DMS 273 treated with DMSO at 0.1 percent for 48 hours (cell line): ENCODE measurements at regions not wholly inside any gene's neighbourhood (a gene's known extent, or its start where the extent isn't known, plus 50 kb on each side); places are given as distances from the start of the nearest gene placed in this dataset.
"Not testable (repeated sequence)": the region's sequence is repeated elsewhere in the genome, so short reads cannot be mapped to it uniquely, and the experiment has no call there.

Experiments used
- DNase-seq: peaks from one replicate; lab custom pipeline; 2025; lab: John Stamatoyannopoulos, UW

DNA sequence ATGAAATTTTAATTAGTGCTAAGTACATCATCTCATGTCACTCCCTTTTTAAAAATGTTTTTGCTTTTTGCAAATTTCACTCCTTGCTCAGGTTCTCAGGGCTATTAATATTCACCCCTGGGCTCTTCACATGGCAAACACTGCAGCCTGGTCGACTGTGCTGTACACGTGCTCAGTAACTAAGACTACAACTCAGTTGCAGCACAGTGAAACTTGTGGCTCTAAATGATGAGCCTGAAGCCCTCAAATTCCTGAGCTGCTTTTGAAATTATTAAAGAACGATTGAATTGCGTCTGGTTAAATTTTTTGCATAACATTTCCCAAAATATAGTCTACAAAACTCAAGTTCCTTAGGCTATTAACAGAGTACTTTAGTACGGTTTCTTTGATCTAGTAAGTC is 159.3 kb upstream of the C2CD4B start:
- DNase-seq = no peak

DNA sequence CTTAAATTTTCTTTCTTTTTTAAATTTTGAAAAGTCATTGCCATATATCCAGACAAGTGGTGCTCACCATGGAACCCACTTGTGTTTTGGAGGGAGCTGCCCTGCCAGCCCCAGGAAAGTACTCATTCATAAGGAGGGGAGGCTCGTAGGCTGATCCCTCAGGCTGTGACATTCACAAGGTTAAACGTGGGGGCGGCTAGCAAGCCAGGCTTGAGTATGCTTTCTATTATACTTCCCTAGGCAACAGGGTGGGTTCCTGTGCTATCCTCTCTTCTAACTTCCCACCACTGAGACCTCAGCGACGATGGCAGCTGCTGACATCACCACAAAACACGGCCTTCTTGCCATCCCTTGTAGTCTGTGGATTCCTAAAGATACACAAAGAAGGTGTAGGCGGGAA is 160.5 kb upstream of the C2CD4B start:
- DNase-seq = no peak

DNA sequence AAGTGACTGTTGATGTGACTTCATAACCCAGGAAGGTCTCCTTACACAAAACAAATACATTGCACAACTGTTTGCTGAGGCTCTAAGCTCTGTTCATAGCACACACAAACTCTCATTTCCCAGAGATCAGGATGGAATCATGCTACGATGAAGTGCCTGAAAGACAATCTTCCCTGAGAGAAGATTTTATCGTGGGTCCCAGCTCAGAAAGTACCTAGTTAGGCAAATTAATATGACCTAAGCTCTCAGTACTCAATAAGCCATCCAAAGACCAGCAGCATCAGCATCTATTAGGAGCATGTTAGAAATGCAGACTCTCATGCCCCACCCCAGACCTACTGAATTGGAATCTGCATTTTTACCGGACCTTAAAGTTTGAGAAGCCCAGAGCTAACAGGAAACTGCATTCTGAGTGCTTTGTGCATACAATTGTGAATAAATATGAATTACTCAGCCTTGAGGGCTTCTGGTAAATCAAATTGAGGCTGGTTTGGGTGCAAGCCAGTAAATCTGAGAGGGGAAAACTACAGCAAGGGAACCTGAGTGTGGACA is 161.5 kb upstream of the C2CD4B start:
- DNase-seq = no peak

DNA sequence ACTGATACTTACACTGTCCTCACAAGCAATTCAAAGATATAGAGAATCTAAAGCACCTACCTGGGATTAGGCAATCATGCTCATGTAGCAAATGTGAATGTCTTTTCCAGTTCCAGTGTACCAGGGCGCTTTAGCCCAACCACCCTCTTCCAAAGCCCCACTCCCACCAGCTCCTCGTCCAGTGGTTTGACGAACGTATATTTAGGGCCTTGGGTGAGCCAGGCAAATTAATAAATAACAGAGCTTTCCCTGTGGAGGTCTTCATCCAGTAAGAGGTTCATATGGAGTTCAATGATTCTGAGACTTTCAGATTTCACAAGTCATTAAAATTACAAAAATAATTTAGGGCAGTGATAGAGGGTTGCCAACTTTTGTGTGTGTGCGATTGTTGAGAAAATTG is 162.3 kb upstream of the C2CD4B start:
- no peak for DNase-seq

DNA sequence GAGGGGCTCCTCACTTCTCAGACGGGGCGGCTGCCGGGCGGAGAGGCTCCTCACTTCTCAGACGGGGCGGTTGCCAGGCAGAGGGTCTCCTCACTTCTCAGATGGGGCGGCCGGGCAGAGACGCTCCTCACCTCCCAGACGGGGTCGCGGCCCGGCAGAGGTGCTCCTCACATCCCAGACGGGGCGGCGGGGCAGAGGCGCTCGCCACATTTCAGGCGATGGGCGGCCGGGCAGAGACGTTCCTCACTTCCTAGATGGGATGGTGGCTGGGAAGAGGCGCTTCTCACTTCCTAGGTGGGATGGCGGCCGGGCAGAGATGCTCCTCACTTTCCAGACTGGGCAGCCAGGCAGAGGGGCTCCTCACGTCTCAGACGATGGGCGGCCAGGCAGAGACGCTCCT is 167.4 kb upstream of the C2CD4B start:
- not testable (repeated sequence) for DNase-seq

DNA sequence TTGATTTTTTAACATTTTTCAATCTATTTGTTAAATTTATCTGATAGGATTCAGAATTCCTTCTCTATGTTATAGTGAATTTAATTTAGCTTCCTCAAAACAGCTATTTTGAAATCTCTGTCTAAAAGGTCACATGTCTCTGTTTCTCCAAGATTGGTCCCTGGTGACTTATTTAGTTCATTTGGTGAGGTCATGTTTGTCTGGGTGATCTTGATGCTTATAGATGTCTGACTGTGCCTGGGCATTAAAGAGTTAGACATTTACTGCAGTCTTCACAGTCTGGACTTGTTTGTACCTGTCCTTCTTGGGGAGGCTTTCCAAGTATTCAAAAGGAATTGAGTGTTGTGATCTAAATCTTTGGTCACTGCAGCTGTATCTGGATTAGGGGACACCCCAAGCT is 169.5 kb upstream of the C2CD4B start:
- DNase-seq = no peak

DNA sequence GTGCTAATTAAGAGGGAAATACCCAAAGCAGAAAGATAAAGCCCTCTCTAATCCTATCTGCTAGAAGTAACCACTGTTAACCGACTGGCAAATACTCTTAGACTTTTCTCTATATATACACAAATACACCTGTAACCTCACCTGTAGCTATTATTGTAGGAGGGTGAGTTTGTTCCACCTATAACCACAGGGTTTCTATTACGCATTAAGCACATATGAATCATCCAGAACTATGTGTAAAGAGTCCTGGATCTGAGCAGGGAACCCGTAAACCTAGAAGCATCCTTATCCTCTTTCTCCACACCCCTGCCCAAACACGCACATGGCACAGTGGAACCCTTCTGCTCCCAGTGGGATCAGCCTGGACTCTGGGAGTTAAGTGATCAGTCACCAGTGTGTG is 172.8 kb upstream of the C2CD4B start:
- DNase-seq = no peak

DNA sequence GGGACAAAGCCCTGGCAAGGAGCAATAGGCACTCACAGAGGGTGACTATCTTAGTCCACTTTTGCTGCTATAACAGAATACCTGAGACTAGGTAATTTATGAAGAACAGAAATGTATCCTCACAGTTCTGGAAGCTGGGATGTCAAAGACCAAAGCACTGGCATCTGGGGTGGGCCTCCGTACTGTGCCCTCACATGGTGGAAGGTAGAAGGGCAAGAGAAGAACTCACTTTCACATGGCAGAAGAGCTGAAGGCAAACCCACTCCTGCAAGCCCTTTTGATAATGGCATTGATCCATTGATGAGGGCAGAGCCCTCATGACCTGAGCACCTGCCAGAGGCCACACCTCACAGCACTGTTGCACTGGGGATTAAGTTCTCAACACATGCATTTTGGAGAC is 173.4 kb upstream of the C2CD4B start:
- DNase-seq = no peak

DNA sequence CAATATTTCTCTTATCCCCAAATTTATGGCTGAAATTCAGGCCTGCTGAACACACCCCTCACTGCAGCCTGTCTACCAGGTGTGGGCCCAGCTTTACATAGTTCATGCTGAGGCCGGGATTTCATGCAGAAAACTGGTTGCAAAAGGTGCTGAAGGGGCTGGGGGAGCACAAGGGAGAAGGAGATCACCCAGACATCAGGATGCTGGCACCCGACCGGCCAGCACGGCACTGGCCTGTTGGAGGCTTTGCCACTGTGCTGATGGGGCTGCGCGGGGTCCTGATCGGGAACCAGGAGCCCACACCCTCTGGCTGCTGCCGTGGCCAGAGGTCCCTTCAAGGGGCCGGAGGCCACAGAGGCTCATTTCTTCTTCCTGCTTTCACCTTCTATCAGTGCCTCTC is 177.9 kb upstream of the C2CD4B start:
- no peak for DNase-seq

DNA sequence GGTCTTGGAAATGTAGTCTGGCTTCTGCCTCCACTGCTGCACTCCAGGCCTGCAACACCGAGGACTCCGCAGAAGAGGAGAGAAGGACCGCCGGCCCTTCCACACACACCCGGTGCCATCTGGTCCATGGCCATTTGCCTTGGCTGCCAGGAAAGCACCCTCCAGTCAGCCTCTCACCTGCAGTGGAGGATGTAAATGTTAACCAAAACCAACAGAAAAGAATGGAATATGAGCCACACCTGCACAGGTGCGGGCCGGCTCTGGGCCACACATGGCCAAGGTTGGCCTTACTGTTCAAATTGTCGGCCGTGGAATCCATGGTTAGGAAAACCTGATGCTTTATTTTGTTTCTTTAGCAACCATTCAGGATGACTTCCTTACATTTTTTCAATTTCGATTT is 178.3 kb upstream of the C2CD4B start:
- DNase-seq = no peak

DNA sequence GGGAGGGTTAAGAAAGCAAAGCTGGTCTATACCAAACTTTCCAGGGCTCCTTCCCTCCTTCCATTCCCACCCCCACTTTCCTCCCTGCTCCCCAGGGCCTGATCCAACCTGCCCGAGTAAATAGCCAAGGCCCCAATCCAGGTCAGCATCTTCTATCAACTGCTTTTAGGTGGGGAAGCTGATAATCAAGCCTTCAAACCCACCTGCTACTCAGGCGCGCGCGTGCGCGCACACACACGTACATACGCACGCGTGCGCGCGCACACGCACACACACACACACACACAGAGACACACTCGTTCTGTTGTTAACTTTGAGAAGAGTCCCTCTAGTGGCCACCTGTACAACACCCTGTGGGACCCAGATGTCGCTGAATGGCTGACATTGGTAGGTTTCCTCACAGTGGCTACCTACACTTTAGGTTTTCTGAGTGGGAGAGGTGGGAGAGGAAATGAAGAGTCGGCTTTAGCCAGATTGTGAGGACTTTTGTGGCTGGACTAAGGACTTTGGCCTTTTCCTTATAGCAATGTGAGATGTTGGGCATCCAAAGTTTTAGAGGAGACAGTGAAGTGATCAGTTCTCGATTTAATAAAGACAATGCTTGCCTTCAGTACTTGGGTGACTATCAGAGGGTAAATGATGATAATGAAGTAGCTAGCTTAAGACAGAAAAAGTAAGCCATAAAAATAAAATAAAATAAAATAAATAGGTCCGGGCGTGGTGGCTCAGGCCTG is 179.9 kb upstream of the C2CD4B start:
- no peak for DNase-seq

DNA sequence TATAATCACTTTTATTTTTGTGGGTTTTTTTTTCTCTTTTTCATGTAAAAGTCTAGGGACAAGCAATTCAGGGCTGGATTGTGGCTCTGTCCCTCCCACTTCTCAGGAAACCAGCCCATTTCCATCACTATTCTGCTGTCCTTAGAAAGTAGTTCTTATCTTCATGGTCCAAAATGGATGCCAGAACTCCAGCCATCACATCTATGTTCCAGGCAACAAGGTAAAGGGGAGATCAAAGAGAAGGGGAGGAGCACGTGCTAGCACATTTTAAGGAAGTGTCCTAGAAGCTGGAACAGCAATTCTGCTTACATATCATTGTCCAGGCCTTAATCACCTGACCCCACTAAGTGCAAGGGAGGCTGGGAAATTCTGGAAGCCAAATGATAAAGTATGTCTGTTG is 181.1 kb upstream of the C2CD4B start:
- DNase-seq = no peak

DNA sequence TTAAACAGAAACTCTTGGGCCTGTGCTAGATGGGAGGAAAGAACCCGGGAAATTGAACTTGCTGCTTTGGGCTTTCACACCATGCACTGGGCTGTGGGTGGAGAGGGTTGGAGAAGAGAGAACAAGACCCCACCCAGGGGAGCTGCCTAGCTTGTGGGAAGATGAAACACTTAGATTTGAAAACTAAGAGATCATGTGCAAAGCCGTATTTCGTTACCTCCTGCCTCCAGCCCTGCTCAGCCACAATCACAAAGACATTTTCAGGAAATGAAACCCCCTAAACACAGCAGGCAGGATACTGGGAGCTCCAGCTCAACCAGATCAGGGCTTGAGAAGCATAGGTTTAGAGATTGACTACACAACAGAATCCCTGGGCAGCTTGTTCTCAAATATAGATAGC is 183.0 kb upstream of the C2CD4B start:
- no peak for DNase-seq

DNA sequence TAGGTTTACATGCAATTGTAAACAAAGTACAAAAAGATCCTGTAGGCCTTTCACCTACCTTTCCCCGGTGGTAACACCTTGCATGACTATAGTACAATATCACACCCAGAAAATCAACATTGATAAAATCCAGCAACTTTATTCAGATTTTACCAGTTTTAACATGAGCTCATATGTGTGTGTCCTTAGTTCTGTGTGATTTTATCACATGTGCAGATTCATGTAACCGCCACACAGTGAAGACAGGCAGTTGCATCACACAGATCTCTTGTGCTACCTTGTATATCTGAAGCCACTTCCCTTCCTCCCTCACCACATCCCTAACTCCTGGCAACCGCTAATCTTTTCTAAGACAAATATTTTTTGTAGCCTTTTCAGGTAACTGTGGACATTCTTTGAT is 183.5 kb upstream of the C2CD4B start:
- no peak for DNase-seq

DNA sequence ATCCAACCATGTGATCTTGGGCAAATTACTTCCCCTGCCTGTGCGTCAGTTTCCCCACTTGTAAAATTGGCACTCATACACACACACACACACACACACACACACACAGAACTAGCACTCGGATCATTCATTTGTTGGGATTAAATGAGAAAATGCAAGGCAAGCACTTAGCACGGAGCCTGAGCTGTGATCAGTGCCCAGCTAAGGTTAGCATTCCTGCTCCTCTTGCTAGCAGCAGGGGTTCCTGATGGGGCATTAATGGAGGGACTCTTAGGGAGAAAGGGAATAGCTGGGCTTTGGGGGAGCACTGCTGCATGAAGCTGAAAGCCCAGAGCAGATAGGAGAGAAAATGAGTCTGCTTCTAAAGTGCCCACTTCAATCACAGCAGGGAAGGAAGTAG is 187.7 kb upstream of the C2CD4B start:
- no peak for DNase-seq

DNA sequence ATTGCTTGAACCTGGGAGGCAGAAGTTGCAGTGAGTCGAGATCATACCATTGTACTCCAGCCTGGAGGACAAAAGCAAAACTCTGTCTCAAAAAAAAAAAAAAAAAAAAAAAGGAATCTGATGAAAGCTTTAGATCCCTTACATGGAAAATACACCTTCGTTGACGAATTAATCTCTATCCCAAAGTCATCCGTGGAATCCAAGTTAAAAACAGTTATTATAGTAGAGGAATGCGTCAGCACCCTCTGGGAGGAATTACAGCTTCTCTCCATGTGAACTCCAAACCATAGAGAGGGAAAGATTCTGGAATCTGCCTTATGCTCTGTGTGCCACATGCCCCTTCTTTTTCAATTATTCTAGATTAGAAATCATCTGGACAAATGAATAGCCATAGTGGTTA is 192.3 kb upstream of the C2CD4B start:
- no peak for DNase-seq

DNA sequence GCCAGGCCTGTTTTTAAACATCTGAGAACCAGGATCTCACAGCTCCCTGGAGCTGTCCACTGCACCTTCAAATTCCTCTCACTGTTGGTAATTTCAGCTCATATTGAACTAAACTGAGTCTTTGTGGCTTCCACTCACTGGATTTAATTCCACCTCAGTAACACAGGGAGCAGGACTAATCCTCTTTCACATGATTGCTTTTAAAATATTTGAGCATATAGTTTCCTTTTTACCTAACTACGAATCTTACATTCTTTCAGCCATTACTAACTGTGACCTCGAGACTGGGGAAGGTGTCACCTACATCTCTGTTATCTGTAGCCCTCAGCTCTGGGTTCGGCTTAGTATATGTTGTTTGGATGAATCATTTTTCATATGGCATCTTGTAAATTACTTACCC is 194.3 kb upstream of the C2CD4B start:
- no peak for DNase-seq

DNA sequence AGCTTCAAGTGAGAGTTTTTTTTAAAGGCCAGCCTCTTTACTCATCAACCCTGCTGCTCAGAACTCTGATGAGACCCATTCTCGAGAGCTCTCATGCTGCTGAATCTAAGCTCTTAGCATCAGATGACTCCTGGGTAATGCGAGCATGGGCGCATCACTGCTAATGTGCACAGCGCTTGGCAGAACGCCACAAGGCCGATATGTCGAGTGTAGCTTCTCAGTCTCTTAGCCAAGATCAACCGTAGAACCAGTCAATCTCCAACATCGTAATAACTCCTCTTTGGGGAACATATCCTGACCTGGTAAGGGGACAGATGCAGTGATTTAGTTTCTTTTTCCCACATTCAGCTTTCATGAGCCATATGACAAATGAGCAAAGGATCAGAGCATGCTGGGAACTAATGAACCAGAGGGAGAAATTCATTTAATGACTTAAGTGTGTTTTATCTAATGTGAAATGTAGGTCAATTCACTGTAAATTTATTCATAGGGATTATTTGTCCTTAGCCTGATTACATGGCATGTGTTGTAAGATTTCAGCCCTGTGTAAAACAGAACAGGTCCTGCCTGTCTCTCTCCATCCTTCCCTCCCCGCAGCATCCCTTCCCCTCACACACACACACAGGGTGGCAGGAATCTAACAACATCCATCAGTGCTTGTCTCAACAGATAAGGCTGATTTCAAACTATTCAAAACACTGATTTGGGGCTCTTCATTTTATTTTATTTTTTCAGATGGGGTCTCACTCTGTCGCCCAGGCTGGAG is 195.4 kb upstream of the C2CD4B start:
- no peak for DNase-seq

DNA sequence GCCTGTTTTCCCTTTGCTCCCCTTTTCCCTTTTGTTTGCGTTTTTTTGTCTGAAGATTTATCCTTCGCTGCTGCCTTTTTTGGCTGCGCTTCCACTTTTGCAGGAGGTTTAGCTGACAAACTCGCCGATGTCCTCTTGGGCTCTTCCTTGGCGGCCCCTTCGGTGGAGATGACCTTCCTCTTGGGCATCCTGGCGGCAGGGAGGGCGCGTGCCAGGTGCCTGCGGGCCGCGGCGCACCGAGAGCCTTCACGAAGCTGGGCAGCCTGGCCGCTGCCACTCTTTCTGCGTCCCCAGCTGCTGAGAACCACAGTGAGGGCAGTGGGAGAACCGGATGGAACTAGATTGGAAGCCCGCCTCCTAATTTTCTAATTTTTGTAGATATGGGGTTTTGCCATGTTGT is 197.1 kb upstream of the C2CD4B start:
- no peak for DNase-seq

DNA sequence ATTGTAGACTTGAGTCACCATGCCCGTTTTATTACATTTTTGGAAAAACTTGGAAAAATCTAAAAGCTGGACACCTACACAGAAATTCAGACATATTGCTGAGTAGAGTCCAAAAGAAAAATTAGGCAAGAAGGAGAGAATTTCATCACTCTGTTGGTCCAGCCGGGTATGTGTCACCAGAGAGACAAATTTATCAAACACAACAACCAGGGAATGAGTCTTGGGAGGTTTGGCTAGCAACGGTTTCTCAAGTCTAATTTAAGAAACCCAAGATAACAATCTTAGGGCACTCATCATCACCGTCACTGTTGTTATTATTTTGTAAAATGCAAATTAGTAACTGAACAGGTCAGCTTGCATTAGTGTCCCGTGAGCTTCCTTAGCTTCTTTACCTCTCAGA is 197.5 kb upstream of the C2CD4B start:
- no peak for DNase-seq

DNA sequence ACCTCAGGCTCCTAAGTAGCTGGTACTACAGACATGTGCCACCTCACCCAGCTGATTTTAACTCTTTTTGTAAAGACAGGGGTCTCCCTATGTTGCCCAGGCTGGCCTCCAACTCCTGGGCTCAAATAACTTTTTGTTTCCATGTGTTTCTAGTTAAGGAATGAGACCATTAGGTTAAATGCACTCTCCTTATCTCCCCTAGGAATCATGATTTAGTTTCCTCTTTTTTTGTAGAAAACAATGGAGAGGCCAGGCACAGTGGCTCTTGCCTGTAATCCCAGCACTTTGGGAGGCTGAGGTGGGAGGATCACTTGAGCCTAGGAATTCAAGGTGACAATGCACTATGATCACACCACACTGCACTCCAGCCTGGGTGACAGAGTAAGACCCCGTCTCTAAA is 198.8 kb upstream of the C2CD4B start:
- DNase-seq = no peak

DNA sequence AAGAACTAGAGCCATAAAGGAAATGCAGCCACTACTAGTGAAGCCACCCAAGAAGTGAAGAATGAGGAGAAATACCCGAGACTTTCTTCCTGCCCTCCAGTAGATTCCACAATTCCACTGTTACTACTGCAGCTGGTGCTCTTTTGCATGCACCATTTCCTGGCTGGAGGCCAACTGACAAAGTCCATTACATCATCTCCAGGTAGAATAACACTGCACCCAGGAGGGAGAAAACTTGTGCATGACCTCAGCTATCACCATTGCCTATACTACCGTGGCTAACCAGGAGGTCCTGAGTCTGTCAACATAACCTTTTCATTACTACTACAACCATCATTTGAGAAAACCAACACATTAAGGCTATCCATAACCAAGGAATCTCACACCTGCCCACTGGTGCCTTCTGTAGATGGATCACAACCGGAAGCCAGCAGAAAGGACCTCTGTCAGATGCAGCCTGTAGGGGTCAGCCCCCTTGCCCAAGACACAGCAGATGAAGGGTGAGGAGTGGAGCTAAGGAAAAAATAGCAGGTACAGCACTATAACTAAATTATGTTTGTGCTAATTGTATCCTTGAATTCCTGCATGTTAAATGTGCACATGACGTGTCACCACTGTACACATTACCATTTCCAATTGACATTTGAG is 200.8 kb upstream of the C2CD4B start:
- no peak for DNase-seq

DNA sequence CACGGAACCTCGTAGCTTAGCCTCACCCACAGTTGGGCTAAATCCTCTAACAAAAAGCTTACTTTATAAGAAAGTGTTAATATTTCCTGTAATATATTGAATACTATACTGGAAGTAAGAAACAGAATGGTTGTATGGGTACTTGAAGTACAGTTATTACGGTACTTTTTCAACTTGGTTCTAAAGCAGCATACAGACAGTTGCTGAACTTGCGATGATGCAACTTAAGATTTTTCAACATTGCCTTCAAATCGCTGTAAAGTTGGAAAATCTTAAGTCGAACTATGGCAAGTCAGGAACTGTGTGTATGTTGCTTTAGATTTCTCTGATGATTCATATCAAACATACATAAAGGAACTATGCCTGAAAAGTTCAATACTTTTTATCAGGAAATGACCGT is 204.4 kb upstream of the C2CD4B start:
- no peak for DNase-seq
